HG02981 (cell line): ENCODE measurements at regions not wholly inside any gene's neighbourhood (a gene's known extent, or its start where the extent isn't known, plus 50 kb on each side); places are given as distances from the start of the nearest gene placed in this dataset.

Experiments used
- ATAC-seq: cut with Tn5 transposase; IDR thresholded peaks from one replicate; pipeline ENCODE4 v1.9.1; 2021; ENCODE audit warnings: mild to moderate bottlenecking, moderate library complexity; ENCODE audit not compliant: unreplicated experiment

GRCh38 chr2:157935378-157935906 is 59.3 kb upstream of the ACVR1 start:
- no peak for ATAC-seq

- no peak for ATAC-seq
Observed at GRCh38 chr2:157934684-157935377, 58.7 kb upstream of the ACVR1 start.

- no peak for ATAC-seq
Observed at GRCh38 chr2:157933160-157933920, 57.2 kb upstream of the ACVR1 start.

GRCh38 chr2:157932480-157933159 is 56.5 kb upstream of the ACVR1 start:
- ATAC-seq = no peak

GRCh38 chr2:157931542-157931941 is 55.4 kb upstream of the ACVR1 start:
- ATAC-seq = no peak

GRCh38 chr2:157930728-157931127 is 54.6 kb upstream of the ACVR1 start:
- ATAC-seq = no peak

- no peak for ATAC-seq
Observed at GRCh38 chr2:157929871-157930667, 53.9 kb upstream of the ACVR1 start.

GRCh38 chr2:157928372-157928771 is 52.2 kb upstream of the ACVR1 start:
- no peak for ATAC-seq

- no peak for ATAC-seq
Observed at GRCh38 chr2:157927155-157927554, 51.0 kb upstream of the ACVR1 start.
